ENCODE measurements at regions not wholly inside any gene's neighbourhood (a gene's known extent, or its start where the extent isn't known, plus 50 kb on each side); places are given as distances from the start of the nearest gene placed in this dataset.

DNA sequence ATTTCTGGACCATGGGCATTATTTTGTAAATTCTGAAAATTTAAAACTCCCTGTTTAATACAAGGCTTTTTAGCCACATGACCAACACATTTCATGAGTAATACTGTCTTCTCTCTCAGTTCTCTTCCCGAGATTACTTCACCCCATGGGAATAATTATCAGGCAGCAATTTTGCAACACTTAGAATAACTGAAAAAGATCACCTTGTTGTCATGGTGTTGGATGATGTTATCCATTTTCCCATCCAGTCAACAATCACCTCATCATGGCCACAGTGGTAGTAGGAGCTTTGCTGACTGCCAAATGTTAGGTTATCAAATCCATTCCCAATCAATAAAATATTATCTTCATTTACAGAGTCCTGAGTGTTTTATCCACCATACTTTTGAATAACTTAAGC, 354.9 kb upstream of the ISL1 start:
- TF ChIP-seq CTCF (IDR thresholded peaks at IDR 0.05; ENCODE audit: borderline replicate concordance, extremely low read depth, low read length, poor library complexity, severe bottlenecking) (no peak), EZH2 (IDR thresholded peaks at IDR 0.05; ENCODE audit: borderline replicate concordance, low read depth, low read length, severe bottlenecking) (no peak)

All from DND-41 (cell line).